ENCODE measurements at regions not wholly inside any gene's neighbourhood (a gene's known extent, or its start where the extent isn't known, plus 50 kb on each side); places are given as distances from the start of the nearest gene placed in this dataset.

DNA sequence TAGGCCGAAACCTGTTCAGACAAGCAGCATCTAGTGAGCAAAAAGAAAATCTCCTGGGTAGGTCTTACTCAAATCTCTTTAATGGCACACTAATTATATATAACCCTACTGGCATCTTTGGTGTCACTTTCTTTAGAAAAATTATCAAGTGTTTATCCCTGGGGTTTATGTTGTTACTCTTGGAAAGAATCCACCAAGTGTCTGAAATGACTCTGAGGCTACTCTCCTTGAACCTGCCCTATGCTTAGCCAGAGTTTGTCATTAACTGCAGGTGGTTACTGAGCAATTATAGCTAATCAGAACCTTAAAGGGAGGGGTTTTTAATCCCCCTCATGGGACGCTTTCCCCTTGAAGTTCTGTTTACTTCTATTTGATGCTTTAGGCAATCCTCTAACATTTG lies 381.9 kb downstream of the PLK2 start:
- Mint-ChIP-seq H3K9me3 (no peaks in the 10 kb centered on the region), H3K4me1 (no peaks in the 10 kb centered on the region), H3K27me3 (peaks cover 0 to 10% (median 4%) of the 10 kb centered on the region in 5 donors), H3K4me3 (no peak overlapping the region), H3K36me3 (no peaks in the 10 kb centered on the region), H3K27ac (no peak overlapping the region)
- ATAC-seq = no peak
- DNase-seq = no peak
- POLR2A ChIA-PET = no interaction called here

DNA sequence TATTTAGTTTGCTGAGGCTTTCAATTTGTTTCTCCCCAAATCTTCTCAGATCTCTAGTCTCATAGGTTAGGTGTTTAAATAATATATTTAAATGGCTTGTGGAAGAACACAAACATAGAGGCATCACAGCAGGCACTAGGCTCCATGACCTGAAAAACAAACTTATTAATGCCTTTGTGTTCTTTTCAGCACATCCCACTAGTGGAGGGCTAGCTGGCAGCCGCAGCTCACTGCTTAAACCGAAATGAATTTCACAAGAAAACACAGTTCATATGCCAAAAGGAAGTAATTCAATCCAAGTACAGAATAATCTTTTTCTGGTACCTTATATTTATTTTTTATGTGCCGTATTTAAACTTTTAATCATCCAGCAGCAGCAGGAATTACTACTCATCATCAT lies 382.5 kb downstream of the PLK2 start:
- no peak overlapping the region for H3K27ac Mint-ChIP-seq
- H3K36me3 Mint-ChIP-seq = no peaks in the 10 kb centered on the region
- peaks cover 0 to 5% (median 3%) of the 10 kb centered on the region in 5 donors for H3K27me3 Mint-ChIP-seq
- H3K9me3 Mint-ChIP-seq = no peaks in the 10 kb centered on the region
- ATAC-seq (no peak), DNase-seq (no peak)
- POLR2A ChIA-PET = no interaction called here
- no peak overlapping the region for H3K4me3 Mint-ChIP-seq
- H3K4me1 Mint-ChIP-seq = peaks cover 0 to 1% (median 0%) of the 10 kb centered on the region in 4 donors

DNA sequence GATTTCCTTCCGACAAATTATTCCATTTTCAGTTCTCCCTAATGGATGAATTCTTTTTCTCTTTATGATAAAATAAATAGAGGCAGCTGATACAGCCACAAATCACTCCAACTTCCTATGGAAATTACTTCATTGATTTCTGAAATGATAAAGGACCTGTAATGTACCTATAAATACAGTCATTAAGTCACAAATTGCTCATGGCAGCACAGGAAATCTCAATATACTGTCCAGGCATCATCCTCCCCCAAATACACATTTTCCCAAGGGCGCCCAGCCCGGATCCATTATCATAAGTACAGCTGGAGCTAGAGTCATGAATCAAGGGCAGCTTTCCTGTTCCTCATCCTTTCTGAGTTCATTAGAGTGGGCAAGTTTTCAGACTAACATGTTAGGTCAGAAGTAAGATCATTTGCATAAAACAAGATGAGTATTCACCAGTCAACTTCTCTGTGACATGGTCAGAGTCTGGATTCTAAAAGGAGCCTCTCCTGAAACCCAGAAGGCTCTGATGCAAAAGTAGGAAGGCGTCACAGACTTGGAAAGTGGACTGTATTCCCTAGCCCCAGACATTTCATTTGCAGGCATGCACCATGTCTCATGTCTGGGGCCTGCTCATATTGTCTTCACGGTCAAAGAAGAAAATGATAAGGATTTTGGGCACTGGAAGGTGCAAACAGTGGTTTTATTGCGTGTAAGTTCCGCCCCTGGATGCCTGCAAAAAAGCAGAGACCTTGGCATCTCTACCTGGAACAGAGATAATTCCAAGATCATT lies 383.2 kb downstream of the PLK2 start:
- DNase-seq (no peak), ATAC-seq (no peak)
- Mint-ChIP-seq H3K9me3 (no peaks in the 10 kb centered on the region), H3K4me1 (peaks cover 0 to 2% (median 0%) of the 10 kb centered on the region in 4 donors), H3K27ac (no peak overlapping the region), H3K36me3 (no peaks in the 10 kb centered on the region), H3K4me3 (no peak overlapping the region), H3K27me3 (no peaks in the 10 kb centered on the region)
- POLR2A ChIA-PET = no interaction called here

DNA sequence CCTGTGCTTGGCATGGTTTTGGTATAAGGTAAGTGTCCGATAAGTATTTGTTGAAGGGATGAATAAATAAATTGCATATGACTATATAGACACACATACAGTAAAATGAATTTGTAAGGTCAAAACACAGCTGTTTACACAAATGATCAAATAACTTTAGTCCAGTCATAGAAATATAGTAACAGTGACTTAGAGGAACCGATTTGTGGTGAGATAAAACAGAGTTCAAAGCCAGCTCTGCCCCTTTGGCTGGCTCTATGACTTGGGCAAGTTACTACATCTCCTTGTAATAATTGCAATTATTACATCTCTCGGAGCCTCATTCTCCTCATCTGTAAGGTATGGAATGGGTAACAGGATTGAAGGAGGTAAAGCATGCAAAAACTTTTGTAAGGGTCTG lies 384.0 kb downstream of the PLK2 start:
- H3K9me3 Mint-ChIP-seq = no peaks in the 10 kb centered on the region
- no peaks in the 10 kb centered on the region for H3K27me3 Mint-ChIP-seq
- H3K27ac Mint-ChIP-seq = no peak overlapping the region
- H3K4me3 Mint-ChIP-seq = no peak overlapping the region
- no peaks in the 10 kb centered on the region for H3K36me3 Mint-ChIP-seq
- DNase-seq (no peak), ATAC-seq (no peak)
- peaks cover 0 to 2% (median 0%) of the 10 kb centered on the region in 4 donors for H3K4me1 Mint-ChIP-seq
- POLR2A ChIA-PET = no interaction called here

DNA sequence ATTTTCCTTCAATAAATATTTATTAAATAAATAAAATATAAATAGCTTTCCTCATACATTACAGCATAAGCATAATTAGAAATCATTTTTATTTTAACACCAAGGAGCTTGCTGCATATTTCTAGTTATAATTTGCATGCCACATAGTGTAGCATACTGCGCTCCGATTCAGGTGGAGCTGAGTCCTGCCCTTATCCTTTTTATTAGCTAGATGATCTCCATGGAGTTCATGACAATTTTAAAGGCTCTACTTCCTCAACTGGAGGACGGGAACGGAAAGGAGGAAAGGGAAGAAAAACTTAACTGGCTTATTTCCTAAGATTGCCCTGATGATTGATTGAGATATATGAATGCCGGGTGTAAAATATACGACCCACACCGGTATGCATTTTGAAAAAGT lies 385.2 kb downstream of the PLK2 start:
- H3K27ac Mint-ChIP-seq = no peak overlapping the region
- H3K9me3 Mint-ChIP-seq = no peaks in the 10 kb centered on the region
- H3K36me3 Mint-ChIP-seq = no peaks in the 10 kb centered on the region
- POLR2A ChIA-PET = no interaction called here
- DNase-seq (no peak), ATAC-seq (no peak)
- no peak overlapping the region for H3K4me3 Mint-ChIP-seq
- H3K4me1 Mint-ChIP-seq = peaks cover 0 to 2% (median 0%) of the 10 kb centered on the region in 4 donors
- H3K27me3 Mint-ChIP-seq = no peaks in the 10 kb centered on the region

DNA sequence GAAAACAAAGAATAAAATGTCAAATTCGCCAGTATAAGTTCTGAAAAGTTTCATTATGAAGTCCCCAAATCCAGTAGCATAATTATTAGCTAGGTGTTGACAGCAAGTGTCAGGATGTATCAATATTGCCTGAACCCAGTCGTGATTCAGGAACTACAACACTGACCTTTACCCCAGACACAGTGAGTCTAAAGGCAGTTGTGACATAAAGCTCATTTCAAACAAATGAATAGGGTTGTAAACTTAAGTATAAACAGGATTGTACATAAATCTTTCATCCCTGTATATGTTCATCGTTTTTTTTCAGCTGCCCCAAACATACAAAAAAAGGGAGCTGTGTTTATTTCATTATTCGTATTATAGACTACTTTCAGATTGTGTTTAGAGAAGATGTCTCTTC lies 385.7 kb downstream of the PLK2 start:
- Mint-ChIP-seq H3K27me3 (no peaks in the 10 kb centered on the region), H3K4me3 (no peak overlapping the region), H3K36me3 (no peaks in the 10 kb centered on the region), H3K9me3 (no peaks in the 10 kb centered on the region), H3K4me1 (peaks cover 0 to 2% (median 0%) of the 10 kb centered on the region in 4 donors), H3K27ac (no peak overlapping the region)
- no peak for DNase-seq
- no peak for ATAC-seq
- POLR2A ChIA-PET = no interaction called here

DNA sequence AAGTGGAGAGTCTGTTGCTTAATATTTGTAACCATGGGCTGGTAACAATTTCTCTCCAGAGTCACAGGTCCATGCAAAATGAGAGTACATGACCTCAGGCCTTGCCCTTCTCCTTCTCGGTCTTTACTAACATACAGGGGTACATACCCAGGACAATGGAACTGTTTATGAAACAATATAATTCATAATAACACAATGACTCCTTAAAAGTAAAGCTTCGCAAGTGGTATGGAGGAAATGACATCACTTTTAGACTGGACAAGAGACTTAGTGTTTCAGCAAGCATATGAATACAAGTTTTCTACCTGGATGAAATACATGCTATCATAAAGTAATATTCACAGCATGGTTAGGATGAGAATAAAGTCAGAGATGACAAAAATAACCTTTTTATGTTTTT lies 386.6 kb downstream of the PLK2 start:
- Mint-ChIP-seq H3K27me3 (no peaks in the 10 kb centered on the region), H3K4me1 (peaks cover 0 to 2% (median 0%) of the 10 kb centered on the region in 4 donors), H3K9me3 (no peaks in the 10 kb centered on the region), H3K36me3 (no peaks in the 10 kb centered on the region), H3K4me3 (no peak overlapping the region), H3K27ac (no peak overlapping the region)
- no peak for DNase-seq
- POLR2A ChIA-PET = no interaction called here
- no peak for ATAC-seq

DNA sequence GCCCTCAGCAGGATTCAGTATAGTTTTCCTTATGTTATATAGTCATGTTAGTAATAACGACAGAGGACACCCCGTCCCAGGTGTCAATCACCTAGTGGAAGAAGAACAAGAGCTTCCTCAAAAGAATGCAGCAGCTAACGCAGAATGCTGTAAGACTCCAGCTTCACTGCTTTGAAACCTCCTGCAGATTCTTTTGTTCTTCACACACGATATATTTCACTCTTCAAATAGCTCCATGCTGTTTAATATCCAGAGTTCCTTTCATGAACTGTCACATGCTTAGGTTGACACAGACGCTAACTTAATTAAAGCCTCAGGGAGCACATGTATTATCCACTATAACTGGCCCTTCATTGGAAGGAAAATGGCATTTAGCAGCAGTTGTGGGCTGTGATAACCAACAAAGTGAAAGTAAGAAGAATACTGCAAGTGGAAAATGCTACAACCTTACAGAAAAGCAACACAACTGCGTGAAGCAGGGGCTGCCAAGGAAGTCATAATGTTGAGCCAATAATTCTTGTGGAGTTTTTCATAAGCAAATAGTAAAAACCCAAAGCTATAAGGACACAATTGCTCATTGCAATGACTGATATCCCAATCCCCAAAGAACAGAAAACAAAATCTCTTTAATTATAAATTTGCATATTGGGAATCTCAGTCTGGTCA lies 387.5 kb downstream of the PLK2 start:
- no peak for DNase-seq
- Mint-ChIP-seq H3K36me3 (no peaks in the 10 kb centered on the region), H3K9me3 (no peaks in the 10 kb centered on the region), H3K27me3 (no peaks in the 10 kb centered on the region), H3K4me3 (peak overlapping the region in 1 of 10 donors; percentile 2), H3K27ac (no peak overlapping the region), H3K4me1 (peaks cover 0 to 2% (median 0%) of the 10 kb centered on the region in 4 donors)
- POLR2A ChIA-PET = no interaction called here
- no peak for ATAC-seq

DNA sequence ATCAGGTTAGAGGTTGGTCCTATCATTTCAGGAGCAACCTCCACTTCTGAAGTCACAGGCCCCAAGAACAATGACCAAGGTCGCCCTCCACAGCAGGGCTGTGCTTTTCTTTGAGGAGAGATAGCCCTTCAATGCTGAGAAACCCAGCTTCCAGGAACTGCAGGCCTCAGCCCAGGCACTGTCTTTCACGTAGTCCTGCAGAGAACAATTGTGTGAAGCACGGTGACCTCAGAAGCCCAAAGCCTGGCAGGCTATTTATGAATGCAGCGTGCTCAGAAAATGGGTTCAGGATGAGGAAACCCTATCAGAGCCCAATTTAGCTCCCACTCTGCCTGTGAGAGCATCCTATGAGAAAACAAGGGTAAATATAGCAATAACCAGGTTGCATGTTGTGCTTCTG lies 388.3 kb downstream of the PLK2 start:
- no peak for DNase-seq
- H3K27me3 Mint-ChIP-seq = no peaks in the 10 kb centered on the region
- no peaks in the 10 kb centered on the region for H3K36me3 Mint-ChIP-seq
- H3K9me3 Mint-ChIP-seq = no peaks in the 10 kb centered on the region
- POLR2A ChIA-PET = no interaction called here
- peaks cover 0 to 2% (median 0%) of the 10 kb centered on the region in 4 donors for H3K4me1 Mint-ChIP-seq
- H3K4me3 Mint-ChIP-seq = no peak overlapping the region
- no peak for ATAC-seq
- no peak overlapping the region for H3K27ac Mint-ChIP-seq

DNA sequence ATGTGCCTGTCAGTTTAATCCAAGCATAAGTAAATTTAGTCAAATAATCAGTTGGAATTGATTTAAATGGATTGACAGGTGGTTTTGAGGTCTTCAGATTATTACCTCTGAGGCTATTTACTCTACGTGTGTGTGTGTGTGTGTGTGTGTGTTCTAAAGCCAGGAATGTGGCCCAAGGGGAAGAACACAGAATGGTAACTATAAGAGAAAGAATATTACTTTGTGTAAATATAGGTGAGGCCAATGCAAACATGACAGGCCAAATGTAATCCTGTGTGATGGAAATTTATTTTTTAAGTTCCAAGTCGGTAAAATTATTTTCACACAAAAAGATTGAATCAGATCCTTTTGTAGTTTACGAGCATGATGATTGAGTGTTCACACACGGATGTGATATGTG lies 390.0 kb downstream of the PLK2 start:
- Mint-ChIP-seq H3K27ac (no peak overlapping the region), H3K4me3 (no peak overlapping the region), H3K27me3 (no peaks in the 10 kb centered on the region), H3K9me3 (no peaks in the 10 kb centered on the region), H3K4me1 (peaks cover 0 to 2% (median 0%) of the 10 kb centered on the region in 4 donors), H3K36me3 (no peaks in the 10 kb centered on the region)
- ATAC-seq (no peak), DNase-seq (no peak)
- POLR2A ChIA-PET = no interaction called here

DNA sequence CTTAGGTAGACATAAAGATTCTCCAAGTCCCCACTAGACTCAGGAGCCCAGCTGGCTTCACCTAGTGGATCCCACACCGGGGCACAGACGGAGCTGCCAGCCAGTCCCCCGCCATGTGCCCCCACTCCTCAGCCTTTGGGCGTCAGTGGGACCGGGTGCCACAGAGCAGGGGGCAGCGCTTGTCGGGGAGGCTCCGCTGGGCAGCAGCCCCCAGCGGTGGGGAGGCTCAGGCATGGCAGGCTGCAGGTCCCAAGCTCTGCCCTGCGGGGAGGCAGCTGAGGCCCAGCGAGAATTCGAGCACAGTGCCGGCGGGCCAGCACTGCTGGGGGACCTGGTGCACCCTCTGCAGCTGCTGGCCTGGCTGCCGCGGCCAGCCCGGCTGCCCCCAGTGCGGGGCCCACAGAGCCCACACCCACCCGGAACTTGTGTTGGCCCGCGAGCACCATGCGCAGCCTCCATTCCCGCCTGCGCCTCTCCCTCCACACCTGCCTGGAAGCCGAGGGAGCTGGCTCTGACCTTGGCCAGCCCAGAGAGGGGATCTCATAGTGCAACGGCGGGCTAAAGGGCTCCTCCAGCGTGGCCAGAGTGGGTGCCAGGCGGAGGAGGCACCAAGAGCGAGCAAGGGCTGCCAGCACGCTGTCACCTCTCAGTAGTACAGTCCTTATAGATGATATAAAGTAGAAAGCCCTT lies 390.7 kb downstream of the PLK2 start:
- peak in 1 of 10 donors; percentile 3 for DNase-seq
- no peak overlapping the region for H3K27ac Mint-ChIP-seq
- ATAC-seq = no peak
- no peaks in the 10 kb centered on the region for H3K9me3 Mint-ChIP-seq
- H3K4me1 Mint-ChIP-seq = peaks cover 0 to 2% (median 0%) of the 10 kb centered on the region in 4 donors
- H3K36me3 Mint-ChIP-seq = no peaks in the 10 kb centered on the region
- no peak overlapping the region for H3K4me3 Mint-ChIP-seq
- POLR2A ChIA-PET = no interaction called here
- H3K27me3 Mint-ChIP-seq = no peaks in the 10 kb centered on the region

DNA sequence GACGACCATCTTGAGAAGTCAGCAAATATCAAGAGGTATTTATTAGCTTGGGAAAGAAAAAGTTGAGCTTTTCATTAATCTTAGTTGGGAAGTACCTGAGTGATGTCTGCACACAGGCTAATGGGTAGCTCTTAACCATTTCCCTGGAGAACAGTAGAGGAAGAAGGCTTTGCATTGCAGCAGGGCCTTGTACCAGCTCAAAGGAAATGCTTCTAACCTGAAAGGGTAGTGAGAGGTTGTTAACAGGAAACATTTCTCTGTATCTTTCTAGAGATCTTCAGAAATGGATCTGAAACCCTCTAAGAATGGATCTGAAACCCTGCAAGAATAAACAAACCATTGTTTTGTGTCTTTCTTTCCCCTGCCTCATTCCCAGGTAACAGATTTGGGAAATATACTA lies 393.3 kb downstream of the PLK2 start:
- Mint-ChIP-seq H3K4me3 (no peak overlapping the region), H3K9me3 (no peaks in the 10 kb centered on the region), H3K27me3 (no peaks in the 10 kb centered on the region), H3K27ac (no peak overlapping the region), H3K4me1 (no peaks in the 10 kb centered on the region), H3K36me3 (no peaks in the 10 kb centered on the region)
- POLR2A ChIA-PET = no interaction called here
- no peak for ATAC-seq
- DNase-seq = no peak

DNA sequence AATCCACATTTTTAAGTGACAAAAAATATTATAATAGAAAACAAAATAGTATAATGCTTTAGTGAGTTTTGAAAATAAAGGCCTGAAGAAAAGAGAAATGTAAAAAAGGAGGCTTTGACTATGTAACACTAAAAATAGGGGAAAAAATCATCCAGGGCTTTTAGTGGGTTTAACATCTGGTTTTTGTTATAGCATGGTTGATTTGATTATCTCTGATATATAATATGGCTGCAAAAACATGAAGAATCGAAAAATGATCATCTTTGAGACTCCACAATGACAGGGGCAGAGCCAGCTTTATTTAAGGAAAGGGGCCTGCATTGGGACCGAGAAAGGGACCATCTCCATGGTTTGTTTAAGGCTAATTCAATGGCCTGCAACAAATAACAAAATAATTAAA lies 393.8 kb downstream of the PLK2 start:
- H3K4me3 Mint-ChIP-seq = no peak overlapping the region
- no peak overlapping the region for H3K27ac Mint-ChIP-seq
- POLR2A ChIA-PET = no interaction called here
- no peaks in the 10 kb centered on the region for H3K4me1 Mint-ChIP-seq
- H3K9me3 Mint-ChIP-seq = no peaks in the 10 kb centered on the region
- peaks cover 0 to 3% (median 0%) of the 10 kb centered on the region in 5 donors for H3K27me3 Mint-ChIP-seq
- H3K36me3 Mint-ChIP-seq = no peaks in the 10 kb centered on the region
- DNase-seq (no peak), ATAC-seq (no peak)

Measured in naive thymus-derived CD8-positive, alpha-beta T cell (primary cell).